ENCODE measurements at regions not wholly inside any gene's neighbourhood (a gene's known extent, or its start where the extent isn't known, plus 50 kb on each side); places are given as distances from the start of the nearest gene placed in this dataset.
"Not testable (repeated sequence)": the region's sequence is repeated elsewhere in the genome, so short reads cannot be mapped to it uniquely, and the experiment has no call there.

DNA sequence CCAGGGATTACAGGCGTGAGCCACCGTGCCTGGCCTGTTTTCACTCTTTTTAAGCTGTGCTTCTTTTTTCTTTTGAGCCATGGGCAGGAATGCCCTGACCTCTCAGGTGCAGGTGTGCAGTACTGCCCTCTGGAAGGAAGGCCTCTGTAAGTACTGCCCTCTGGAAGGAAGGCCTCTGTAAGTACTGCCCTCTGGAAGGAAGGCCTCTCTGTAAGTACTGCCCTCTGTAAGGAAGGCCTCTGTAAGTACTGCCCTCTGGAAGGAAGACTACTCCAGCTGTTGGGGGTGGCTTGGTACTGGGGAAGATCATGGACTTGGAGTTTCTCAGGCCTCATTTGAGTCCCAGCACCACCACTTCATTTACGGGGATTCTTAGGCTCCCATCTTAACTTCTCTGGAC is 248.5 kb upstream of the ID2 start:
- DNase-seq, result peak; percentile 9

DNA sequence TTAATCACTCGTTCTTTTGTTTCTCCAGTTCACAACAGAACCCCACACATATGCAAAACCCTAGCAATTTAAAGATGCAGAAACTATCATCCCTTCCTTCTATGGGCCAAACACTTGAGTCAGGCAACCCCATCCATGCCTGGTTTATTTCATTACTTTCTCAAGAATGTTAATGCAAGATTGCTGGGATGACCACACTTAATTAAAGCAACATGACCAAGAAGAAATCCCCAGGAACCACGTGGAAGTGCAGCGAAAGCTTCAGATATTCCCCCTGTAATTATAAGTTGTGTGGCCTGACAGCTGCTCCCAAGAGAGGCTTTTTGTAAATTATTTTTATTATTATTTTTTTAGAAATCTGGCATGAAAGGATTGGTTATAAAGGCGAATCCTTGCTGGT is 246.2 kb upstream of the ID2 start:
- DNase-seq, result no peak

DNA sequence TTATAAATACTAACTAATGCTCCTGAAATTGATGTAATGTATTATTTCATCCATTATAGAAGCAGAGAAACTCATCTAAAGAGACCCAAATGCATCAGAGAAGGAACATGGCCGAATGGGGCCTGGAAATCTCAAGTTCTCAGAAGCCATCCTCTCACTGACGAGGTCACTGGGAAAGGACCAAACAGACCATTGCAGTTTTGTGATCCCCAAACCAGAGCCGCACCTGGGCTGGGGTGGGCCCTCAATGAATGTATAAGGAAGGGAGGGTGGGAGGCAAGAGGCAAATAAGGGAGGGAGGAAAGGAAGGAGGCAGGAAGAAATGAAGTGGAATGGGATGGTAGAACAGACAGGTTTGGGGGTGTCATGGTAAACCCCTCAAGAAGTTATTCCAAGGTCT is 245.3 kb upstream of the ID2 start:
- no peak for DNase-seq

DNA sequence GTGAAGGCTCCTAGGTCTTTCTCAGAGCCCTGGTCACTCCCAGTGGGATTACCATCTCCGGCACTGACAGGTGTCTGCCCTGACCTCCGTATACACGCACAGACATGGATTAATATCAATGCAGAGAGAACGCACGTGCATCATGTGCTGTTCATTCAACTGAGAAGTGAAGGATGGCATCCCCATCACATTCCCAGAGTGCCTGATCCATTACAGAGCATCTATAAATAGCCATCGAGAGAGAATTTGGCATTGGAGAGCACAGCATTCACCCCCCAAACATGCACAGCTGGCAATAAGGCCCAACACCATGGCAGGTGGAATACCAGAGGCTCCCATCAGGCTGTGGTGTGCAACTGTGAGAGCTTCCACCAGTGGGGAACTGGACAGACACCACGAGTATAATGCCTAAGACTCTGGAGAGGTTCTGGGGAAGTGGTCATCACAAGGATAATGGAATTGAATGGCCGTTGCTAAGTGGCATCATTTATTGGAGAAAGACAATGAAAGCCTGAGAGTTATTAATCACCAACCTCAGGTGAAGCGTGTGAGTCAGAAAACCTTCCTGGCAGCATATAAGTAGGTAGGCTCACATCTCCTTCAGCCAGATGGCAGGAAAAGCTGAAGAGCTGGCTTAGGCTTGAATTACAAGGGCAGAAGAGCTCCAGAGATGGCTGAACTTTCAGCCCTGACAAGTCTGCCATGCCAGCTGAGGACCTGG is 244.5 kb upstream of the ID2 start:
- peak; percentile 42 for DNase-seq

DNA sequence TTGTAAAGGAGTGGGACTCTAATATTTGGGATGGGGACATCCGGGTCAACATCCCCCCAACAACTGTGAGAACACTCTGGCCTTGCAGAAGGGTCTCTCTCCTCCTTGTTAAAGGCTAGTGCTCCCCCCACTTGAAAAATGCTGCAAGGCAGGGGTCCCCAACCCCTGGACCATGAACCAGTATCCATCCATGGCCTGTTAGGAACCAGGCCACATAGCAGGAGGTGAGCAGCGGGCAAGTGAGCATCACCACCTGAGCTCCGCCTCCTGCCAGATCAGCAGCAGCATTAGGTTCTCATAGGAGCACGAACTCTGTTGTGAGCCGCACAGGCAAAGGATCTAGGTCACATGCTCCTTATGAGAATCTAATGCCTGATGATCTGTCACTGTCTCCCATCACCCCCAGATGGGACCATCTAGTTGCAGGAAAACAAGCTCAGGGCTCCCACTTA is 243.9 kb upstream of the ID2 start:
- DNase-seq, result no peak

DNA sequence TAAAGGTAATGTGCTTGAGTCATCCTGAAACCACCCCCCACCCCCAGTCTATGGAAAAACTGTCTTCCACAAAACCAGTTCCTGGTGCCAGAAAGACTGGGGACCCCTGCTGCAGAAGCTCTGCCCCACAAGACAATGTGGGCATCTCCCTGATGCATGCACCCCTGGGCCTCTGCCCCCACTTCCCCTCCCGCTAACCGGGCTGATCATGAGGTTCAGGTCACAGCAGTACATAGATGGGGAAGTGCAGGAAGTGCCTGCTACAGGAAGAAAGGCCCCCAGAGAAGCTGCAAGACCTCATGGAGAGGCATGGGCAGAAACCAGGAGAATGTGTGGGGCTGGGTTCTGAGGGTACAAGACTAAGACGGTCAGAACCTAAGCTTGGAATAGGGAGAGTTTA is 243.4 kb upstream of the ID2 start:
- DNase-seq, result no peak

DNA sequence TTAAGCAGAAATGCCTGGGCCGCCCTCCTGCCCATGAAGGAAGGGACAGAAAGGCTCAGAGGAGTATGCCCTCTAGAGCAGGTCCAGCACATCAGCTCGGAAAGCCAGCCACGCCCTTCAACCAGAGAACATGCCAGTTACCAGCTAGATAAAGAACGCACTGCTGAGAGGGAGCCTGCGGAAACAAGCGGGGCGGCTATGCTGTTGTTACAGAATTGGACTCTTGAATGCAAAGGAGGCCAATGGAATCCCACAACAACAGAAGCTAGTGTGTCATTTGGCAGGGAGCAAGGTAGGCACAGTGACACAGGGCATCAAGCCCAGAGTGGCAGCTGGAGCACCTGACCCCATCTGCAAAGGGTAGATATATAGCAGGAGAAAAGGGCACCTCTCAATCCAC is 242.9 kb upstream of the ID2 start:
- DNase-seq, result no peak

DNA sequence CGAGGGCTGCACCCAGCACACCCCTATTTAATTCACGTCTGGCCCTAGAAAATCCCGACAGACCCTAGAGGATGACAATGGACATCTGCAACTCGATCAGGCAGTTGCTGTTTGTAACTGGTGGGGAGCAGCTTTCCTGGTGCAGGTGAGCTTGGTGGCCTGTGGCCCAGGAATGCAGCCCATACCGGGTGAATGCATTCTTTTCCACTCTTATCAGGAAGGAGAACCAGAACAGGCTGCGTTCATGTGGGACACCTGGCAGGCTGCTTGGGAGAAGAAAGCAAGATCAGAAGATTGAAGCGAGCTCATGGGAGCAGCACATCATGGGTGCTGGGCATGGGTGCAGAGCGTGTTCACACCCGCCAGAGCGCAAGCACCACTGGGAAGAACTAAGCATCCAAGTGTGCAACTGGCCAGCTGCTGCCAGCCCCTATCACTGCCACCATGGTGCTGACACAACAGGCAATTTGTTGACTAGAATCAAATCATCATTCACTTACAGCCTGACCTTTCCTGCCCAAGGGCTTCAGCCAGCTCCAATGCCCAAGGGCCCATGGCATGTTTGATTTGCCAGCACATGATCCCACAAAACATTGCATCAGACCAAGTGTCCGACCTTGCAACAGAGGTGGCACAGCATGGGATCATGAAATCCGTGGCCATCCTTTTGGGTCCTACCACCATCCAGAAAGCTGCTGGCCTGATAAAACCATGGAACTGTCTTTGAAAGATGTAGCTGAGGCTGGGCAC is 241.7 kb upstream of the ID2 start:
- DNase-seq, result no peak

DNA sequence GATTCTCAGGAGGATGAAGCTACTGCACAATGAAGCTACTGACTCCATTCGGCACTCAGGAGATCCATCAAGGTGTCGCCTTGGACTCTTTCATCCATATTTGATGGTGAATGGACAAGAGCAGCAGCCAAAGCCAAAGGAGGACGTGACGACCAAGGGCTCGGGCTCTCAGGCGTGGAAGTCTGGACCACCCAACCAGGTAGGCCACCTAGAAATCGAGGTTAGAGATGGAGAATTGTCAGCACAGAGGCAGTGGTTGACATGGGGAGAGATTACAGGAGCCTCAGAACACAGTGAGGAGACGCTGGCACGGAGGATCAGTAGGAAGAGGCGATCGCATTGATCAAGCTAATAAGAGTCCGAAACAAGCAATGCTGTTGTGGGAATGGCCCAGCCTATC is 240.5 kb upstream of the ID2 start:
- DNase-seq, result no peak

DNA sequence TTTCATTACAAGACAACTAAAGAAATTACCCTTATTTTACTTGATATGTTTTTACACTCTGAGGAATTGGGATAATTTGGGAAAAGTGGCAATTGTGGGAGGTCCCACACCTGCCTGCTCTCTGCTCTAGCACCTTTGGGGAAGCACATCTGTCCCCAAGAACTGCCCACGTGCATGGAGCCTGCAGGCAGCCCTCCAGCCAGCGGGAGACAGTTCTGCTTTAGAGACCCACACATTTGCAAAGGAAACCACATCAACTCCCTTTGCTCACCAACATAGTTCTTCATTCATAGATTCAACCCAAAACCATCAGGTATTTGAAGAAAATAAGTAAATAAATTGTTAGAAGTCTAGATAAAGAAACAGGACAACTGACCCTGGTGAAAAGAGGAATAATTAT is 239.9 kb upstream of the ID2 start:
- no peak for DNase-seq

DNA sequence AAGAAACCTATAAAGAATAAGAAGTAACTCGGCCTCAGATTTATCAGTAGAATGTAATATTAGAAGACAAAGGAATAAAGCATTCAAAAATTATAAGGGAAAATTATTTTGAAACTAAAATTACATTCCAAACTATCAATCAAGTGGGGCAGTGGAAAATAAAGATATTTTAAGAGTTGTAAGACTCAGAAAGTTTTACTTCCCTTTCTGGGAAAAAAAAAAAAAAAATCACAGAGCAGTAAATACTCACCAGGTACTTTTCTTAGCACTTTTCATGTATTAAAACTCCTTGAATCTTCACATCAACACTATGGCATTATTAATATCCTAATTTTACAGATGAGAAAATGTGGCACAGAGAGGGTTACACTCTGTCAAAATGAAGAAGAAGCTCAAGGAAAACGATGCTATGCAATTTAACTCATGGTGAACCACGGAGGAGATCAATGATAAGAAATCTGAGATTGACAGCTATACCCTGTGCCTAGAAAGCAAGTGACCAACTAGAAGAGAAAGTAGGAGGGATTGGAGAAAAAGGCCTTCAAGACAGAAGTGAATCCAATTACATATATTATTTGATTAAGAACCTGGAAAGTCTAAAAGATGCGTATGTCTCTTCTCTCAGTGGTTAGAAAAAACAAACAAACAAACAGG is 238.9 kb upstream of the ID2 start:
- DNase-seq, result no peak

DNA sequence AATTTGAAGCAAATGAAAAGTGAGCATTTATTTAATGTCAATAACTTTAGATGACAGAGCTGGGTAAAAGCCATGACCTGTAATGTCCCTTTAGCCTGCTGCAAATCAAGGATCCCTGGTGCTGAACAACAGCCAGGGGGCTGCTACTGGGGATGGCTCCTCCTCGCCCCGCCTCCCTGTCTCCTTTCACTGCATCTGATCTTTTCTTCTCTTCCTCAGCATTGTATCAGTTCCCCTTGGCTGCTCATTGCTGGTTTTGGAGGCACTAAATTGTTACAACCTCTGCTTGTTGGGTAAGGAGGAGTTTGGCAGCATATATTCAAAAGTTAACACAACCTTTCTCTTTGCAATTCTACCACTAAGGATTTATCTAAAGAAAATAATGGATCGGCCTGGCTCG is 236.3 kb upstream of the ID2 start:
- DNase-seq, result no peak

DNA sequence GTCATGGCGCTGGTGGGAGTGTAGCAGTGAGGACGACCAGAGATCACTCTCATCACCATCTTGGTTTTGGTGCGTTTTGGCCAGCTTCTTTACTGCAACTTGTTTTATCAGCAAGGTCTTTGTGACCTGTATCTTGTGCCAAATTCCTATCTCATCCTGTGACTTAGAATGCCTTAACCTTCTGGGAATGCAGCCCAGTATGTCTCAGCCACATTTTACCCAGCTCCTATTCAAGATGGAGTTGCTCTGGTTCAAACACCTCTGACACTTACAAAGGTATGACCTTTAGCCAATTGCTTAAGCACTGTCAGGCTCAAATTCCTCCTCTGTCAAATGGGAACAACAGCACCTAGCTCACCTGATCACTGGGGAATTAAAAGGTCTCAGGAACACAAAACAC is 235.1 kb upstream of the ID2 start:
- not testable (repeated sequence) for DNase-seq

DNA sequence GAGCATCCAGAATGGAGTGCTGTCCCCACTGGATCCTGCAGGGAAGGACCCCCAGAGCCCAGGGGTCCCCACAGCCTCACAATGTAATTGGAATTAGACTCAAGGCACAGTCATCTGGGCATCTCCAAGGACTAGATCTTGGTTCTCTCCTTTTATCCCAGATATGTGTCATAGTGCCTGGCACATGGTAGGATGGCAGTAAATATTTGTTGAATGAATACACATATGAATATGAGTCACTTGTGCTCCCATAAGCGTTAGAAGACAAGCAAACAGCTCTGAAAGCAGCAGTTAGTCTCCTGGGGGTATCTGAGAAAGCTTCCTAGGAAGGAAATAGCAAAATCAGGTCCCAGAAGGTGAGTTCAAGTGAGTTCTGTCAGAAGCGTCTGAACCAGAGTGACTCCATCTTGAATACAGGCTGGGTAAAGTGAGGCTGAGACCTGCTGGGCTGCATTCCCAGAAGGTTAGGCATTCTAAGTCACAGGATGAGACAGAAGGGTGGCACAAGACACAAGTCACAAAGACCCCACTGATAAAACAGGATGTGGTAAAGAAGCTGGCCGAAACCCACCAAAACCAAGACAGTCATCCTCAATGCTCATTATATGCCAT is 234.1 kb upstream of the ID2 start:
- peak; percentile 57 for DNase-seq

DNA sequence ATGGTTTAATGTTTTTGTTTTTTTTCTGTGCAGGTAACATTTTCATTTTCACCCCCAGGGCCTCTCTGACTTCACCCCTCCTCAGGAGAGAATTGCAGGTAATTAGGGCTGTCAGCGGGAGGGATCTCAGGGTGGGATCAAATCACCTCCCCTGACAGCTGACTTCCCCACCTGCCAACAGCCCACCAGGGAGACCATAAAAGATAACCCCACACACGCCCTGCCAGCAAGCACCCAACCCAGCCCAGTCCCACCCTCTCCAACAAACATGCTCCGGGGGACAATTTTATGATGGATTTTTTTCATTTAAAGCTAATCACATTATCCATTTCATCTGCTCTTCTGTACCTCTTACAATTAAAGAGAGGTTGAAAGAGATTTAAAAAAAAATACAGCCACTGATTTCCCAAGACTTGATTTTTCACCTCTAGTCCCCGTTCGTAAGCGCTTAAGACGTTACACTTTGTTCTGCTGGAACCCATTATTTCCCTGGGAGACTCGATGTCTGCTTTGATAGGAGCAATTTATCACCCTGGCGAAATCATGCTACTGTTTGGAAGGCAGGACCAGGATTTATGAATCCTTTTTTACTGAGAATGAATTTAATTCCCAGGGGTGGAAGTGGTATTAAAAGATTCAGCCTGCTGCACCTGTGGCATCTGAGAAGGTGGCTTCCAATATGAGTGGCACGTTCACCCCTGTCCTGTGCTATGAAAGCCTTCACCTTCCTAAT is 232.9 kb upstream of the ID2 start:
- DNase-seq, result no peak

DNA sequence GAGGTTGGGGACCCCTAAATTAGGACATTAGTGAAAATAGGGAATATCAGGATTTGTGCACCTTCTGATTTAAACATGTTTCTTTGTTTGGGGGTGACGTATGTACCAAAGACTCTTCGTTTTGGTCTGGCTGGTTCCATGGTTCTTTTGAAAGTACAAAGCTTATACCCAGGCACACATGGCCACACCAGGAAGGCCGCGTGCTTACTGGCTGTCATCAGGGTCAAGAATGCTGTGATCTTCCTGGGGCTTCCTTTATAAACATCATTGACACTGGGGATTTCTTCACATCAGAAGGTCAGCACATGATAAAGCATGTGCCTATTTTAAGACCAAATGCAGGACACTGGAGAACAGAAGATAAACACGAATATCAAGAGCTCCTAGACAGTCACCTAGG is 230.6 kb upstream of the ID2 start:
- no peak for DNase-seq

DNA sequence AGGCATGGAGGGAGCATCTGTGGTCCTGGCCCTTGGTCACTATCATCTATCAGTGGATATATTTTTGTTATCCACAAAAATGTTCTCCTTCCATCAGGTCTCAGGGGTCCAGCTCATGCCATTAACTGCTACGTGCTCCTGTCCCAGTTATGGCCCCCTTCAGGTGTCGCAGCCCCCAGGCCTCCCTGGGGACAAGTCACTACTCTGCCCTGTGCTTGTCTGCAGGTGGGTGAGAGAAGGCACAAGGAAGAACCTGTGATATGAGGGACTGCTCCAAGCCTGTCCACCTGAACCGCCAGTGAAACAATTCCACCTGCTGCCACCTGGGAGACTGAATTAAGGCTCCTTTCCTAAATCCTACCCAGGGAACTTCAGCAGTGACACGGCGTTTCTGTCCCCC is 229.6 kb upstream of the ID2 start:
- no peak for DNase-seq

DNA sequence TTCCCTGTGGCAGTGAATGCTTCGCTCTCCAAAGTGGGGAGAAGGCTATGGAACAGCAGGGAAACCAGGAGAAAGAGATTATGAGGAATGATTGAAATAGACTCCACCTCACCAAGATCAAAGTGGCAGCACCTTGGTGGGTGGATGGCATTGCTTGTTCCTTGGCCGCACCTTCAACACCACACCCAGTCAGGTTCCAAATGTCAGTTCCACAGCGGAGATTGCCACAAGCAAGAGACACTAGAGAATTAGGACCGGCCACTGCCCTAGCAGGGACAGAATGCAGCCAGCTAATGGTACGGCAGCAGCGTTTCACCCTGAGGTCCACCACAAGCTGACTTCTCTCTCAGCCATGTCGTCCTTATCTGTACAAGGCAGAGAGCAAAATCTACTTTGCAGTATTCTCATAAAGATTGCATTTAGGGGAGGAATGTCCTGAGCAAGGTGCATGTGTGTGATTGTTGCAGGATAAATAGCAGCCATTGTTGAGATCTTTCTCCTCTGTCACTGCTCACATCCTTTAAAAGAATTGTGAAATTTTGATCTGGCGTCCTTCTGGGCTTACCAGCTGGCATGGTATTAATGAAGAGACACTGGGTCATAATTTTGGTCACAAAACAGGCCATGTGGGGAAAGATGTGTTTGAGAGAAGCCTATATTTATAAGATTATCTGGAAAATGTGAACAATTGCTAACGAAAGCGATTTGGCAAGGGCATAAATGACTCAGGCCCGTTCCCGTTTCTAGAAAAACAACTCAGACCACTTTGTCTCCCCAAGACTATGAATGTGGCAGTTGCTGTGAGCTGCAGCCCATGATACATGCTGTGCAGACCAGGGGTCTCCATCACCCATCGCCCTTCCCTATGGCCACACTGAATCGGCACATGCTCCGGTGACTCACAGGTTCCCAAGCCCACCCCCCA is 228.6 kb upstream of the ID2 start:
- DNase-seq, result no peak

DNA sequence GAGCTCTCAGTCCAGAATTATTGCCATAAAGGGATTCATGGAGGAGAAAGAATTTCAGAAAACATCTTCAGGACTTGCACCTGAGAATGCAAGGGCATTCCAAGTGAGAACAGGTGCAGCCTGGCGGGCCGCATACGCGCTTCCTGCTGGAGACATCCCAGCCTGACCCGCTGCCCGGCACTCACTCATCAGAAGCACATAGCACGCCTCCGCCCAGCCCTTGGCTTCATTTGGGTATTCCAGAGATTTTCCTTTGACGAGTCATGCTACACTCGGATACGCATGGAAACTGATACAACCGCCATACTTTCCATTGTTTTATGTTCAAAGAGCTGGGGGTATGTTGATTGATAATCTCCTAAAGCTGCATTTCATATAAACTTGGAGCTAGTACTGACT is 228.0 kb upstream of the ID2 start:
- DNase-seq, result no peak

DNA sequence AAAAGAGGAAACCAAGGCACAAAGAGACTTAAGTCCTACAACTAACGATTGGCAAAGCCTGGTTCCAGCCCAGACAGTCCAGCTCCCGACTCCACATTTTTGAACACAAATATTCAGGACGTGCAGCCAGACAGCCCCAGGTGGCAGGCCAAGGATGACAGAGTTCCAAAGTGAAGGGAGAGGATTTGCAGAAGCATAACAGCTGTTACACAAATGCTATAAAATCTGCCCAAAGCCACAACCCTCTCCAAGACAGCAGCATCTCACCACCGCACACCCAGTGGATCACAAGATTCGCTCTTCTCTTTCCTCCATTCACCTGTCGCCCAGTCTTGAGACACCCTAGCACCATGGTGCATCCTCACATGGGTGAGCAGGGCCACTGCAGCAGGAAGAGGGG is 227.1 kb upstream of the ID2 start:
- DNase-seq, result no peak

DNA sequence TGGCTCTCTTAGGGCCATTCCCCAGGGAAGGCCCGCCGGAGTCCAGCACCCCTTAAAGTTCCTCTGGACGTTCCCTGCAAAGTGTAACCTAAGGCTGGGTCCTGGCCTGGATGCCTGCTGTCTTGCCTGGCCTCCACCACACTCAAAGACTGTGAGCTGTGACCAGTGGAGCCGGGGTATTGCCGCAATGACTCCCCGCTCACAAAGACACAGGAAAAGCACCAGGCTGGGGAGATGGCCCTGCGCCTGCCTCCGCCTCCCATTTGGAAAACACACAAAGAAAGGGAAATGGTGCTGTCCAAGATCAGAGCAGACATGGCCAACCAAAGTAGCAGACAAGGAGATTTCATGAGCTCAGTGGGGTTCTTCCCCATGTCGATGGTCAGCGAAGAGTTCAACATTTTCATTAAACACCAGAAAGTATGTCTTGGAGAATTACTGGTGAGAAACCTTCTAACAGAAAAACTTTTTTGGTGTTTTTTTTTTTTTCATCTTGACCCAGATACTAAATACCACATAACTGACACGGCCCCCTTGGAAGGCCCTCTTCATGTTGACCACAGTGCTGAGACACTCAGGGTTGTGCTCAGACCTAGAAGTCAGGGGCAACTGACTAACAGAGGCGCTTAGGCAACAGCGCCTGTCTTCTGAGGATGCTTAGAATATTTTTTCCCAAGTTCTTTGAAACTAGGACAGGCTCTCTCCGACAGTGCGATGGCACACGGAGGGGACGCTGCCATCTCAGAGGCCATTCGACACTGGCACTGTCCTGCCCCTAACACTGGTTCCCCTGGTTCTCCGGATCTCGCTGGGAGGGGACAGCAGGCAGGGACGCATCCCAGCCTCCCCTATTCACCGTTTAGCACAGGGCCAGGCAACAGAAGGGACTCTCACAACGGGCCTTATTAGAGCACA is 226.4 kb upstream of the ID2 start:
- DNase-seq, result no peak

Data from DMS53 (cell line).